Cardiac fibroblast (primary cell): ENCODE measurements at regions not wholly inside any gene's neighbourhood (a gene's known extent, or its start where the extent isn't known, plus 50 kb on each side); places are given as distances from the start of the nearest gene placed in this dataset.
A peak's percentile ranks its signal among the peaks of the same experiment; 100 is the strongest.

ENCODE experiments used
- DNase-seq, 2 donors: peaks; one replicate each; pipeline versions ENCODE4 v3.0.0 to v3.0.0-alpha.2; 2010; ENCODE audit warnings: low read depth in 2 of 2
- H3K4me3 ChIP-seq, 2 donors: replicated peaks in 1 of 2; 1 replicate in 1 of 2; 2 replicates in 1 of 2; pipeline ENCODE4 v1.5.1; 2011; ENCODE audit warnings: low read depth in 2 of 2, low read length in 2 of 2, mild to moderate bottlenecking in 2 of 2, moderate library complexity in 1 of 2
- TF ChIP-seq, protein P1 (sequence below): IDR thresholded peaks from one replicate; pipeline ENCODE4 v1.5.1; 2011; ENCODE audit warnings: low read depth, mild to moderate bottlenecking, low read length, inconsistent platforms

DNA sequence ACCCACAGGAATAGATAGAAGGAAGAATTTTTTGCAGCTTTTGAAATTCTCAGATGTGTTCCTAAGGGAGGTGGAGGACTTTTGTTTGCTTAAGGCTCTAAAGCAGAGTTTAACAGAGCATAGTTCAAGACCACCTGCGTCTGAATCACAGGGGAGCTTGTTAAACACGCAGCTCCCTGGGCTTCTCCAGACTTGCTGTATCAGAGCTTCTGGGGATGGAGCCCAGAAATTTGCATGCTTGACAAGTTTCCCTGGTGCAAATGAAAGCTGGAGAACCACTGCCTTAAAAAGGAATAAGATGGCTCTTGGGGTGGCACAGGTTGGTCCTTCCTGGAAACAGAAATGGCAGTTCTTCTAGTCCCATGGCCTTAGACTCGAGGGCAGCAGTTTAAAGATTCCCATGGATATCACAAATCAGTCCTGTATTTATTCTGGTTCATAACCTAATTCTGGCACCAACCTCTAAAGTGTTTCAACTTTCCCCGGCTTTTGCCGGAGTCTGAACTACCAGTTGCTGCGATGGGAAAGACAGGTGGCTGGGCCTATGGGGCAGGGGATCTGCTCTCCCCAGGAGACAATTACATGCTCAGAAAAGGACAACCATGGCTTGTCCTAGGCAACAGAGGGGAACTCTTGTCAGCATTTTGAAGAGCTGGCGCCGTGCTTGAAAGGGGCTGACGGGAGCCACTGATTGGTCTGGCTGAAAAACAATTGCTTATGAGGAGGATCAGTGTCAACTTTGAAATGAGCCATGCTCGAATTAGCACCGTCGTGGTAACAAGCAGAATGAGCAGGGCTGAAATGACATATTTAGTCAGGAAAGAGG lies 599.6 kb downstream of the CCDC171 start:
- no peak for DNase-seq
- no peak overlapping the region for H3K4me3 ChIP-seq
- TF ChIP-seq, protein P1, sequence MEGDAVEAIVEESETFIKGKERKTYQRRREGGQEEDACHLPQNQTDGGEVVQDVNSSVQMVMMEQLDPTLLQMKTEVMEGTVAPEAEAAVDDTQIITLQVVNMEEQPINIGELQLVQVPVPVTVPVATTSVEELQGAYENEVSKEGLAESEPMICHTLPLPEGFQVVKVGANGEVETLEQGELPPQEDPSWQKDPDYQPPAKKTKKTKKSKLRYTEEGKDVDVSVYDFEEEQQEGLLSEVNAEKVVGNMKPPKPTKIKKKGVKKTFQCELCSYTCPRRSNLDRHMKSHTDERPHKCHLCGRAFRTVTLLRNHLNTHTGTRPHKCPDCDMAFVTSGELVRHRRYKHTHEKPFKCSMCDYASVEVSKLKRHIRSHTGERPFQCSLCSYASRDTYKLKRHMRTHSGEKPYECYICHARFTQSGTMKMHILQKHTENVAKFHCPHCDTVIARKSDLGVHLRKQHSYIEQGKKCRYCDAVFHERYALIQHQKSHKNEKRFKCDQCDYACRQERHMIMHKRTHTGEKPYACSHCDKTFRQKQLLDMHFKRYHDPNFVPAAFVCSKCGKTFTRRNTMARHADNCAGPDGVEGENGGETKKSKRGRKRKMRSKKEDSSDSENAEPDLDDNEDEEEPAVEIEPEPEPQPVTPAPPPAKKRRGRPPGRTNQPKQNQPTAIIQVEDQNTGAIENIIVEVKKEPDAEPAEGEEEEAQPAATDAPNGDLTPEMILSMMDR: no peak

GRCh38 chr9:16153221-16153620 lies 600.4 kb downstream of the CCDC171 start:
- no peak overlapping the region for H3K4me3 ChIP-seq
- DNase-seq: no peak
- TF ChIP-seq, protein P1: no peak

DNA sequence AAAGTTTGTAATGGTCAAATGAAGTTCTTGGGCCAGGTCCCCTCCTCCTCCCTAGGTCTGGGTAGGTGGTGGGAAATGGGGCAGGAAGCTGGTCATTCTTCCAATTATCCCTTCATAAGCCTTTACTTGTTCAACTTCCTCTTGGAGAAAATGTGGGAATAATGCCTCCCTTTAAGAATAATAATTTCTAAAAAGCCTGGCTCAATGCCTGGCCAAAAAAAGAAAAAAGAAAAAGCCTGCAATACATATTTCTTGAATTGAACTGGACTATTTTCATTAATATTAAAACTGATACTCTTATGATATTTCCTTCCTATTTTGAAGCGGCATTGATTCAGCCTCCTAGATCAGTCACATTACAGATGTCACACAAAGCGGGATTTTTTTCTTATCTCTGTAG lies 600.9 kb downstream of the CCDC171 start:
- TF ChIP-seq, protein P1: no peak
- no peak for DNase-seq
- no peak overlapping the region for H3K4me3 ChIP-seq

- TF ChIP-seq, protein P1: peak; percentile 16
- DNase-seq: peak in 1 of 2 donors; percentile 33
- H3K4me3 ChIP-seq: no peak overlapping the region
Observed at GRCh38 chr9:16154521-16155078, 601.8 kb downstream of the CCDC171 start.

- TF ChIP-seq, protein P1: no peak
- no peak overlapping the region for H3K4me3 ChIP-seq
- no peak for DNase-seq
Observed at GRCh38 chr9:16155878-16156277, 603.0 kb downstream of the CCDC171 start.

DNA sequence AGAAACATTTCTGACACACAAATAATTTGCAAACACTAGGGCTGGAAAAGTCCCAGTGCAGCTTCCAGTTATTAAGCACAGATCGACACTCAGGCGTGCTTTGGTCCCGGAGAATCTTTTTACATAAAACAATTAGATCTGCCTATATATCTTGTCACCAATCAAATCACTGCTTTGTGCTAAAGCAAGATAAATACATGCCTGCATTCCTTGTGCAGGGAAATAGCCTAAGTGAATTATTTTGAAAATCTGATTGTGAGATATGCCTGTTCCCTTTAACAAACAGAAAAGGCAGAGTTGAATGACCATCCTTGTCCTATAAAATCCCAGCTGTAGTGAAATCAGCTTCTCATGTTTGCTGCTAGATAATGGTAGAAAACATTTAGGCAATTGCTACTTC lies 604.4 kb downstream of the CCDC171 start:
- H3K4me3 ChIP-seq: no peak overlapping the region
- TF ChIP-seq, protein P1: no peak
- DNase-seq: no peak
